Non-pigmented ciliary epithelial cell (primary cell): ENCODE measurements at regions not wholly inside any gene's neighbourhood (a gene's known extent, or its start where the extent isn't known, plus 50 kb on each side); places are given as distances from the start of the nearest gene placed in this dataset.
A peak's percentile ranks its signal among the peaks of the same experiment; 100 is the strongest.
"Not testable (repeated sequence)": the region's sequence is repeated elsewhere in the genome, so short reads cannot be mapped to it uniquely, and the experiment has no call there.

Experiments
- DNase-seq: peaks from one replicate; pipeline ENCODE4 v3.0.0-alpha.2; 2010; ENCODE audit warnings: low read depth

- no peak for DNase-seq
Observed at GRCh38 chrX:63285375-63285774, 65.8 kb downstream of the SPIN4 start.

DNA sequence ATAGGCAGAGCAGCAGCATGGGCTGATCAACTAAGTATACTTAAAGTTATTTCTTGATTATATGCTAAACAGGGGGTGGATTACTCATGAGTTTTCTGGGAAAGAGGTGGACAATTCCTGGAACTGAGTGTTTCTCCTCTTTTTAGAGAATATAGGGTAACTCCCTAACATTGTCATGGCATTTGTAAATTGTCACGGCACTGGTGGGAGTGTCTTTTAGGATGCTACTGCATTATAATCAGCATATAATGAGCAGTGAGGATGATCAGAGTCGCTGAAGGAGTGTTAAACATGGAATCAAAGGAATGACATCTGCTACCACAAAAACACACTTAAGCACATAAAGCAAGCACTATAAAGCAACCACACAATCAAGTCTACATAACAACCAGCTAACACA is 66.5 kb downstream of the SPIN4 start:
- DNase-seq = no peak

DNA sequence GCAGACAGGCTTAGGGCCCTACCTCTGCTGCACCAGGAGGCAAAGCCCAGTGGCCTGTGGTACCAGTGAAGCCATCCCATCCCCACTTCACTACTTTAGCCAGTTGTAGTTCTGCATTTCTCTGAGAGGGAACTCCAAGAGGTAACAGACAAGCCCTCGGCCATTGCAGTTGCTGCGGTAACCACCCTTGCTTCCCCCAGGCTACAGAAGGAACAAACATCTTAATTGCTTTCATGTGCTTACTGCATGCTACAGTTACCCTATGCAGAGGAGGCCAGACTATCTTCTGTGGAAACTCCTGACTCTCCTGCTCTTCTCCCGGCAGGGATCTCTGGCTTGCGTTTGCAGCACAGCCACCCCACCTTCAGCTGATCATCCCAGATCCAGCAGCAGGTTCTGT is 67.8 kb downstream of the SPIN4 start:
- no peak for DNase-seq

- DNase-seq = no peak
Observed at GRCh38 chrX:63282828-63283227, 68.3 kb downstream of the SPIN4 start.

DNA sequence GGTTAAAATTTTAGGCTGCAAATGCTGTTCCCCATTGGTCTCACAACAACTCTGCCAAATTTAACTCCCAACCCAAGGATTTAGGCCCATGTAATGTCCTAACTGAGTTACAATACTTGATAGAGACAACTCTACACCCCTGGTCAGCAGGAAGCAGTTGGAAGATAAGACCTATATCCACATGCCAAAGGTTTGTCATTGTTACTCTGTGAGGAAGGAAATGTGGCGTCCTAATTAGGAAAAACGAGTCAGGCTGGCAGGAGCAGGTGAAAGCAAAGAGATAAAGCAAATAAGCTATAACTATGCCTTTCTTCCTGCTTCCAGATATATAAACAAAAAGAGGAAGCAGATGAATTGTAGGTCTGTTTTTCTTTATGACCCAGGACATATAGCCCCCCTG is 69.1 kb downstream of the SPIN4 start:
- DNase-seq = no peak

- no peak for DNase-seq
Observed at GRCh38 chrX:63281465-63281864, 69.7 kb downstream of the SPIN4 start.

- DNase-seq = not testable (repeated sequence)
Observed at GRCh38 chrX:63277394-63277793, 73.7 kb downstream of the SPIN4 start.

DNA sequence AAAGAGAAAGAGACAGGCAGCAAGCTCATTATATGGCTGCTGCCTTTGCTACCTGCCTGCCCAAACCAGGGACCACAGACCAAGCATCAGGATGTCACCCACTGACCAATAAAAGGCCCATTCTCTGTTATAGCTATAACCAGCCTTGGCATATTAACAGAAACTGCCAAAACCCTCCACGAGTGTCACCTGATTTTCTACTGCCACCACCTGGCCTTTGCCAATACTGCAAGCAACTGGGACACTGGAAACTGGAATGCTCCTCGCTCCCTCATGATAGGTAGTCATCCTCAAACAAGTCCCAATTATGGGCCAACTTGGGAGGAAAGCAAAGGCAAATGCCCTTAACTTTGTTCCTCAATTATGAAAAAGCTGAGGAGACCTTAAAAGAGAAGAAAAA is 76.0 kb downstream of the SPIN4 start:
- no peak for DNase-seq

DNA sequence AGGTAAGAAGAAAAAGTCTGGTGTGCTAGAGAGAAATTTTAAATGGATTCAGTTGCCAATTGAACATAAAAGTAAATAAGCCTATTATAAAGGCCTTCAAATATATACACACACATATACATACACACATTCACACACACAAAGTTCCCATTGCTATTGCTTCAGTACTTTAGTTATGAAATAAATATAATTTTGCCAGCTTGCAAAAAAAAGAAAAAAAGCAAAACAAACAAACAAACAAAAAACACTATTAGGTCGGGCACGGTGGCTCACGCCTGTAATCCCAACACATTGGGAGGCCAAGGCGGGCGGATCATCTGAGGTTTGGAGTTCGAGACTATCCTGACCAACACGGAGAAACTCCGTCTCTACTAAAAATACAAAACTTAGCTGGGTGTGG is 80.3 kb downstream of the SPIN4 start:
- no peak for DNase-seq

DNA sequence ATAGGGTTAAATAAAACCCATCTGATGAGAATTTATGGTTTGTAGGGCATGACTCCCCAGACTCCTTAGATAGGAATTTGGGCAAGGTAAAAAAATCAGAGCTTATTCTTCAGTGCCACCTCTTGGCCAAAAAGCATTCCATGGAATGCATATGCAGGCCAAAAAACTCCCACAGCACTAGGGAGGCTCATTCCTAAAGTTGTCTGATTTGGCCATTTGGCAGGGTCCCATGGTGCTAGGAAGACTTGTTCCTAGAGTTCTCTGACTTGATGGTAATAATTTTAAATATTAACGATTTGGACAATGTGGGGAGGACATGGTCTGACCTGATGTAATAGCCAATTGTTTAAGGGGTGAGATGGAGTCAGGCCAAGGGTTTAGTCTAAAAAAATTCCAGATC is 93.0 kb downstream of the SPIN4 start:
- DNase-seq = no peak

GRCh38 chrX:63250253-63250868 is 100.8 kb downstream of the SPIN4 start:
- peak; percentile 32 for DNase-seq

DNA sequence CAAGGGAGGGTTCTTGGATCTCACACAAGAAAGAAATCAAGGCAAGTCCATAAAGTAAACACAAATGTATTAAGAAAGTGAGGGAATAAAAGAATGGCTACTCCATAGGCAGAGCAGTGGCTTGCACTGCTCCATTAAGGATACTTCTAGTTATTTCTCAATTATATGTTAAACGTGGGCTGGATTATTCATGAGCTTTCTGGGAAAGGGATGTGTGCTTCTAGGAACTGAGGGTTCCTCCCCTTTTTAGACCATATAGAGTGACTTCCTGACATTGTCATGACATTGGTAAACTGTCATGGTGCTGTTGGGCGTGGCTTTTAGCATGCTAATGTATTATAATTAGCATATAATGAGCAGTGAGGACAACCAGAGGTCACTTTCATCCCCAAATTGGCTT is 108.4 kb downstream of the SPIN4 start:
- not testable (repeated sequence) for DNase-seq

DNA sequence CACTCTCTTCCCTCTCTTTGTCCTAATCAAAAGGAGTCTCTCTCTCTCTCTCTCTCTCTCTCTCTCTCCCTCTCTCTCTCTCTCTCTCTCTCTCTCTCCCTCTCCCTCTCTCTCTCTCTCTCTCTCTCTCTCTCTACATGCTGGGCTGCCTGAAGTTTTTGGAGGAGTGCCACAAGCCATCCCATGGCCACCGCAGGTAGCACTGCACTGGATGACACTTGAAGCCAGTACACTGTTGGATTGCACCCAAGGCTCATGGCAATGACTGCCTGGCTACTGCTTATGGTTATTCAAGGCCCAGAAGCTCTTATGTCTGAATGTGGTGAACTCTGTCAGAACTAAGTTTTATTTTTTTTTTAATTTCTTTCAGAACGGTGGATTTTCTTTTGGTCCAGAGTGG is 115.2 kb downstream of the SPIN4 start:
- not testable (repeated sequence) for DNase-seq

GRCh38 chrX:63233013-63233412 is 118.1 kb downstream of the SPIN4 start:
- not testable (repeated sequence) for DNase-seq

DNA sequence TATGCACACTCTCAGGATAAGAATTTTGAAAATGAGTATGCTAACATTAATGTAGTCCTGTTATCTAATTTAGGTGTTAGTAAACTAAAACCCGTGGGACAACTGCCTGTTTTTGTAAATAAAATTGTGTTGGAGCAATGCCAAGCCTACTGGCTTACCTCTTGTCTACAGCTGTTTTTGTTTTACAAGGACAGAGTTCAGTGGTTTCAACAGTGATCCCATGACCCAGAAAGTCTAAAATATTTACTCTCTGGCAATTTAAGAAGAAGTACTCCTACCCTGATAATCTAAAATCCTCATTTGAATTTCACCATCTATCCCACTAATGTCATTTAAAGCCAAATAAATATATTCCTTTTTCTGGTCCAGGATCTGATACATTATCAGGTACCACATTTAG is 132.9 kb downstream of the SPIN4 start:
- not testable (repeated sequence) for DNase-seq

GRCh38 chrX:63217549-63217948 is 133.6 kb downstream of the SPIN4 start:
- DNase-seq = not testable (repeated sequence)

DNA sequence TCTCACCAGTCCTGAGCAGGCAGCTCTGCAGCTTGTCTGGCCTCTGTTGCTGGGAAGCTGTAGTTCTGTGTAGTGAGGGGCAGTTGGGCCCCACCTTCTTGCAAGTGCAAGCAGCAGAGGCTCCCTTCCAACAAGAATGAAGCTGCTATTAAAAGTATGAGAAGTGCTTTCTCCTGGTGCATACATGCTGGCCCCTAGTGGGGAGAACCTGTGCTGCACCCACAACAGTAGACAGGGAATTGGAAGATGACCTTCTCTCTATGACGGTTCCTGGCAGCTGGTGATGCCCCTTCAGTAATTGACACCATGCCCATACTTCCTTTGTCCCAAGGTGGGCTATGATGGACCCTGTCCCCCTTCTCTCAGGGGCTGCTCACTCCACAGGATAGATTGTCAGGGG is 141.5 kb downstream of the SPIN4 start:
- DNase-seq = not testable (repeated sequence)

DNA sequence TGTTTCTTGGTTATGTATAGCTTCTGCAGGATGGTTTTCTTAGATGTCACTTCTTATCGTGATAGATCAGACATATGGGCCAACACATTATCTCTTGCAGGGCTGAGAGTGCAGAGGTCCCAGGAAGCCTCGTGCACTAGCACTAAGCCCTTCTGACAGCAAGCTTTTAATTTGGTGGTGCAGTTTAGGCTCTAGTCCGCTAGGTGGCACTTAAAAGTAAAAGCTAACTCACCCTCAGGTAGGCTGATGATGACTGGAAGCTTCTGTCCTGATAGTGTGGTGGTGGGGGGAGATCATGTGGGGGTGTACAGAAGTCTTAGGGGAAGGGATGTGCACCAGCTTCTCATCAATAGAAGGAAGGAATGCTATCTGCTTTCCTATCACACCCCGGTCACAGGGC is 142.0 kb downstream of the SPIN4 start:
- DNase-seq = not testable (repeated sequence)

- DNase-seq = not testable (repeated sequence)
Observed at GRCh38 chrX:63204266-63205074, 146.7 kb downstream of the SPIN4 start.

DNA sequence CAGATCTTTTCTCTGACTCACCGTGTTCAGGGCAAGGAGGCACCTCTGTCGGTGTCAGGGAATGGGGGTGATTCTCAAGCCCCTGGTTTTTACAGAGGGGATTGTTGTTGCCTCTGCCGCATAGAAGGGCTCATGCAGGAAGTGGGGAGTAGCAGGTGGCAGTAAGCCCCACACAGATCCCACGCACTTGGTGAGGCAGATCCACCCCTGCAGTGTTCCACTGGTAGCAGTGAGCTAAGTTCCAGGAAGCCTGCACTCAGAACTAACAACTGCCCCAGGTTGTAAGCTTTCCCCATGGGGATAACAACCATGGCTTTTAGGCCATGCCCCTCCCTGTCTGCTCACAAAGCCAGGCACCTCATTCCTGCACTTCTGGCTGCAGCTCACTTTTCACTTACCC is 149.1 kb downstream of the SPIN4 start:
- not testable (repeated sequence) for DNase-seq

- DNase-seq = not testable (repeated sequence)
Observed at GRCh38 chrX:63198693-63199092, 152.4 kb downstream of the SPIN4 start.

DNA sequence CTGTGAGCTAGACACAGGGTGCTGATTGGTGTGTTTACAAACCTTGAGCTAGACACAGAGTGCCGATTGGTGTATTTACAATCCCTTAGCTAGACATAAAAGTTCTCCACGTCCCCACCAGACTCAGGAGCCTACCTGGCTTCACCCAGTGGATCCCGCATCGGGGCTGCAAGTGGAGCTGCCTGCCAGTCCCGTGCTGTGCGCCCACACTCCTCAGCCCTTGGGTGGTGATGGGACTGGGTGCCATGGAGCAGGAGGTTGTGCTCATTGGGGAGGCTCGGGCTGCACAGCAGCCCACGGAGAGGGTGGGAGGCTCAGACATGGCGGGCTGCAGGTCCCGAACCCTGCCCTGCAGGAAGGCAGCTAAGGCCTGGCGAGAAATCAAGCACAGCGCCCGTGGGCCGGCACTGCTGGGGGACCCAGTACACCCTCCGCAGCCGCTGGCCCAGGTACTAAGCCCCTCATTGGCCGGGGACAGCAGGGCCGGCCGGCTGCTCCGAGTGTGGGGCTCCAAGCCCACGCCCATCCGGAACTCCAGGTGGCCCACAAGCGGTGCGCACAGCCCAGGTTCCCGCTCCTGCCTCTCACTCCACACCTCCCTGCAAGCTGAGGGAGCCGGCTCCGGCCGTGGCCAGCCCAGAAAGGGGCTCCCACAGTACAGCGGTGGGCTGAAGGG is 158.6 kb downstream of the SPIN4 start:
- not testable (repeated sequence) for DNase-seq

DNA sequence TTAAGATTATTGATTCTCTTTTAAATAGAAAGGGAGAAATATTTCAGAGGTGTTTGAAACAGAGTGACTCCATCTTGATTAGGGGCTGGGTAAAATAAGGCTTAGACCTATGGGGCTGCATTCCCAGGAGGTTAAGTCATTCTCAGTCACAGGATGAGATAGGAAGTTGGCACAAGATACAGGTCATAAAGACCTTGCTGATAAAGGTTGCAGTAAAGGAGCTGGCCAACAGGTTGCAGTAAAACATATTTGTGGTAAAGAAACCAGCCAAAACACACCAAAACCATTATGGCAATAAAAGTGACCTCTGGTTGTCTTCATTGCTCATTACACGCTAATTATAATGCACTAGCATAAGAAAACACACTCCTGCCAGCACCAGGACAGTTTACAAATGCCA is 165.0 kb downstream of the SPIN4 start:
- no peak for DNase-seq
